Caco-2 (cell line): ENCODE measurements at regions not wholly inside any gene's neighbourhood (a gene's known extent, or its start where the extent isn't known, plus 50 kb on each side); places are given as distances from the start of the nearest gene placed in this dataset.

Source experiments
- BruUV-seq: library from RNA; stranded (reverse); fragments of 400-500 nt; replicated peaks from 2 replicates; lab custom pipeline; 2021; lab: Mats Ljungman, UMichigan
- CTCF ChIA-PET: fragments of 300-600 bp; sonication (Branson Sonifier 250); formaldehyde crosslinking; loops from one replicate; lab custom pipeline; 2022; ENCODE audit warnings: antibody characterized with exemption; lab: Charles Lee
- POLR2A ChIA-PET: fragments of 300-600 bp; sonication (Branson Sonifier 250); formaldehyde crosslinking; loops from one replicate; lab custom pipeline; 2022; ENCODE audit warnings: antibody characterized with exemption; lab: Charles Lee
- DNase-seq, 2 experiments: peaks; one replicate each; pipeline versions ENCODE4 v3.0.0 to v3.0.0-alpha.2; 2020 to 2022
- H3K27me3 ChIP-seq: replicated peaks from 2 replicates; pipeline ENCODE4 v1.6.0; 2011; ENCODE audit warnings: low read length; ENCODE audit not compliant: control insufficient read depth, insufficient read depth
- H3K36me3 ChIP-seq: 2 replicates; pipeline ENCODE4 v1.5.1; 2011; ENCODE audit warnings: low read length; ENCODE audit not compliant: control insufficient read depth, insufficient read depth
- H3K4me1 ChIP-seq: fragments of 250-450 bp; sonication (Bioruptor Pico); 2 replicates; pipeline ENCODE4 v1.5.1; 2020; ENCODE audit warnings: mild to moderate bottlenecking
- H3K4me3 ChIP-seq: 2 replicates; pipeline ENCODE4 v1.5.1; 2011; ENCODE audit warnings: low read depth, mild to moderate bottlenecking, control low read depth, low read length
- H3K9me3 ChIP-seq: fragments of 250-450 bp; sonication (Bioruptor Pico); 2 replicates; pipeline ENCODE4 v1.5.1; 2020; ENCODE audit warnings: mild to moderate bottlenecking, moderate library complexity
- H3K27ac Mint-ChIP-seq: one replicate; pipeline ENCODE4 v1.8.0; 2022; ENCODE audit warnings: mixed read lengths; ENCODE audit not compliant: unreplicated experiment
- H3K27me3 Mint-ChIP-seq: one replicate; pipeline ENCODE4 v1.8.0; 2022; ENCODE audit warnings: mixed read lengths; ENCODE audit not compliant: insufficient read depth, unreplicated experiment
- H3K36me3 Mint-ChIP-seq: one replicate; pipeline ENCODE4 v1.8.0; 2022; ENCODE audit warnings: mild to moderate bottlenecking, mixed read lengths; ENCODE audit not compliant: insufficient read depth, unreplicated experiment
- H3K4me1 Mint-ChIP-seq: one replicate; pipeline ENCODE4 v1.8.0; 2022; ENCODE audit warnings: low read depth, mixed read lengths; ENCODE audit not compliant: unreplicated experiment
- H3K4me3 Mint-ChIP-seq: one replicate; pipeline ENCODE4 v1.8.0; 2022; ENCODE audit warnings: mild to moderate bottlenecking, moderate library complexity, mixed read lengths; ENCODE audit not compliant: unreplicated experiment
- H3K9me3 Mint-ChIP-seq: one replicate; pipeline ENCODE4 v1.8.0; 2022; ENCODE audit warnings: mixed read lengths; ENCODE audit not compliant: unreplicated experiment
- CTCF ChIP-seq, 2 experiments: fragments of 200-600 bp in 1 of 2; IDR thresholded peaks; 1 replicate in 1 of 2; 2 replicates in 1 of 2; pipeline versions ENCODE4 v1.5.1 to v1.8.0; 2011 to 2022; ENCODE audit warnings: antibody characterized with exemption in 1 of 2, control low read depth in 1 of 2, inconsistent platforms in 1 of 2, low read depth in 1 of 2, low read length in 1 of 2, mild to moderate bottlenecking in 1 of 2, moderate library complexity in 1 of 2; ENCODE audit not compliant: insufficient read depth in 1 of 2, severe bottlenecking in 1 of 2, unreplicated experiment in 1 of 2
- intact Hi-C: fragments of 100-400 bp; cut with micrococcal nuclease; formaldehyde crosslinking; loops from one replicate; pipeline ENCODE4 v1.10.0; 2022; ENCODE audit not compliant: unreplicated experiment

- ChIA-PET CTCF (no interaction called here), POLR2A (no interaction called here)
- Histone ChIP-seq H3K9me3 (no peaks in the 10 kb centered on the region; the same call in 1 of the 2 replicates), H3K4me3 (no peak overlapping the region), H3K27me3 (no peaks in the 10 kb centered on the region), H3K36me3 (no peaks in the 10 kb centered on the region), H3K4me1 (no peaks in the 10 kb centered on the region)
- no TSS peak for BruUV-seq
- Mint-ChIP-seq H3K36me3 (peaks cover 6% of the 10 kb centered on the region), H3K4me3 (no peak overlapping the region), H3K27ac (no peak overlapping the region), H3K27me3 (peaks cover 9% of the 10 kb centered on the region), H3K9me3 (peaks cover 2% of the 10 kb centered on the region), H3K4me1 (no peaks in the 10 kb centered on the region)
- intact Hi-C loops, result no loop called here
- no peak for TF ChIP-seq CTCF (IDR thresholded peaks at IDR 0.05; ENCODE audit: insufficient read depth in 1 of 2, low read depth in 1 of 2, low read length in 1 of 2, severe bottlenecking in 1 of 2, unreplicated experiment in 1 of 2)
- peak in 1 of 2 experiments; percentile 40 for DNase-seq
Measured at GRCh38 chr20:63066506-63067265, 59.9 kb upstream of the BHLHE23 start.

GRCh38 chr20:63065911-63066310 lies 59.1 kb upstream of the BHLHE23 start:
- no peak for DNase-seq
- H3K27me3 Mint-ChIP-seq, result peaks cover 13% of the 10 kb centered on the region
- Histone ChIP-seq H3K9me3 (no peaks in the 10 kb centered on the region), H3K4me3 (no peak overlapping the region), H3K4me1 (no peaks in the 10 kb centered on the region), H3K27me3 (no peaks in the 10 kb centered on the region), H3K36me3 (no peaks in the 10 kb centered on the region)
- intact Hi-C loops, result no loop called here
- peaks cover 5% of the 10 kb centered on the region for H3K36me3 Mint-ChIP-seq
- ChIA-PET POLR2A (no interaction called here), CTCF (no interaction called here)
- no peak overlapping the region for H3K27ac Mint-ChIP-seq
- no TSS peak for BruUV-seq
- H3K4me1 Mint-ChIP-seq, result no peaks in the 10 kb centered on the region
- TF ChIP-seq CTCF (IDR thresholded peaks at IDR 0.05; ENCODE audit: insufficient read depth in 1 of 2, low read depth in 1 of 2, low read length in 1 of 2, severe bottlenecking in 1 of 2, unreplicated experiment in 1 of 2), result no peak
- no peak overlapping the region for H3K4me3 Mint-ChIP-seq
- H3K9me3 Mint-ChIP-seq, result peaks cover 10% of the 10 kb centered on the region

GRCh38 chr20:63064745-63065711 lies 58.3 kb upstream of the BHLHE23 start:
- no peaks in the 10 kb centered on the region for H3K27me3 ChIP-seq
- peaks cover 11% of the 10 kb centered on the region for H3K9me3 Mint-ChIP-seq
- no peaks in the 10 kb centered on the region for H3K36me3 Mint-ChIP-seq
- POLR2A ChIA-PET, result no interaction called here
- H3K27ac Mint-ChIP-seq, result no peak overlapping the region
- CTCF ChIA-PET, result interaction anchor here (0.9 kb wide), 1 partner anchor 22 kb away, joined by 3 read pairs; no protein-coding TSS in a partner anchor
- H3K4me1 Mint-ChIP-seq, result no peaks in the 10 kb centered on the region
- intact Hi-C loops, result no loop called here
- H3K36me3 ChIP-seq, result no peaks in the 10 kb centered on the region
- peaks cover 8% of the 10 kb centered on the region for H3K27me3 Mint-ChIP-seq
- H3K9me3 ChIP-seq, result no peaks in the 10 kb centered on the region
- DNase-seq, result peak in 1 of 2 experiments; percentile 46
- H3K4me1 ChIP-seq, result no peaks in the 10 kb centered on the region
- no peak overlapping the region for H3K4me3 Mint-ChIP-seq
- no peak overlapping the region for H3K4me3 ChIP-seq
- TF ChIP-seq CTCF (IDR thresholded peaks at IDR 0.05; ENCODE audit: insufficient read depth in 1 of 2, low read depth in 1 of 2, low read length in 1 of 2, severe bottlenecking in 1 of 2, unreplicated experiment in 1 of 2), result no peak
- no TSS peak for BruUV-seq
